ENCODE measurements at regions not wholly inside any gene's neighbourhood (a gene's known extent, or its start where the extent isn't known, plus 50 kb on each side); places are given as distances from the start of the nearest gene placed in this dataset.

GRCh38 chr18:4986677-4987076 is 210.4 kb downstream of the AKAIN1 start:
- H3K4me3 ChIP-seq: no peak overlapping the region
- TF ChIP-seq KDM2B (CRISPR knock-in tag; IDR thresholded peaks at IDR 0.05): no peak
- no peaks in the 10 kb centered on the region for H3K4me1 ChIP-seq (replicated peaks in 1 of 2; ENCODE audit: control insufficient read depth in 2 of 2, insufficient read depth in 2 of 2, low read length in 2 of 2)
- no peak overlapping the region for H3K27ac ChIP-seq (ENCODE audit: extremely low read depth, low read depth, low read length)
- BruUV-seq (replicated peaks): no TSS peak
- CTCF ChIA-PET (ENCODE audit: low intra/inter-chr PET ratio): no interaction called here
- WGBS (ENCODE audit: insufficient coverage, low coverage, missing lambda C conversion rate): 2% methylated on average over 6 of the region's 6 CpGs
- no peak overlapping the region for H3K4me2 ChIP-seq (ENCODE audit: insufficient read depth, low read length)
- H2AFZ ChIP-seq (ENCODE audit: low read depth, low read length): no peak overlapping the region
- intact Hi-C loops (cut with micrococcal nuclease) (no loop called here), in situ Hi-C loops (cut with MboI) (no loop called here)
- ATAC-seq: no peak
- POLR2A ChIA-PET: interaction anchor here (0.5 to 1.3 kb wide), 4 partner anchors 9 to 850 kb away, joined by 3 read pairs; no protein-coding TSS in a partner anchor
- H3K36me3 ChIP-seq (ENCODE audit: control insufficient read depth, insufficient read depth, low read length): no peaks in the 10 kb centered on the region
- no peaks in the 10 kb centered on the region for H3K79me2 ChIP-seq (ENCODE audit: control insufficient read depth, insufficient read depth, low read length)
- H3K9me3 ChIP-seq (replicated peaks; ENCODE audit: control insufficient read depth, insufficient read depth, low read depth, low read length): peaks cover 2% of the 10 kb centered on the region; the same call in 1 of the 2 replicates
- H3K9ac ChIP-seq (ENCODE audit: insufficient read depth in 1 of 2, low read depth in 2 of 2, low read length in 2 of 2): no peak overlapping the region
- no peaks in the 10 kb centered on the region for H3K9me1 ChIP-seq (ENCODE audit: control insufficient read depth, insufficient read depth, low read length)
- FAIRE-seq: no peak
- no peaks in the 10 kb centered on the region for H4K20me1 ChIP-seq (replicated peaks; ENCODE audit: control insufficient read depth, insufficient read depth, low read length)
- DNase-seq (ENCODE audit: extremely low read depth in 1 of 4, low spot score in 3 of 4): no peak
- H3K27me3 ChIP-seq (ENCODE audit: control insufficient read depth in 2 of 2, insufficient read depth in 2 of 2, low read length in 2 of 2): no peaks in the 10 kb centered on the region

- DNase-seq (ENCODE audit: extremely low read depth in 1 of 4, low spot score in 3 of 4): no peak
- H3K27me3 ChIP-seq (ENCODE audit: control insufficient read depth in 2 of 2, insufficient read depth in 2 of 2, low read length in 2 of 2): no peaks in the 10 kb centered on the region
- no peaks in the 10 kb centered on the region for H3K9me1 ChIP-seq (ENCODE audit: control insufficient read depth, insufficient read depth, low read length)
- CTCF ChIA-PET (ENCODE audit: low intra/inter-chr PET ratio): no interaction called here
- H2AFZ ChIP-seq (ENCODE audit: low read depth, low read length): no peak overlapping the region
- POLR2A ChIA-PET: interaction anchor here (1.3 kb wide), 1 partner anchor 9 kb away, joined by 3 read pairs; no protein-coding TSS in a partner anchor
- H3K36me3 ChIP-seq (ENCODE audit: control insufficient read depth, insufficient read depth, low read length): no peaks in the 10 kb centered on the region
- BruUV-seq (replicated peaks): no TSS peak
- ATAC-seq: no peak
- in situ Hi-C loops (cut with MboI) (no loop called here), intact Hi-C loops (cut with micrococcal nuclease) (no loop called here)
- H4K20me1 ChIP-seq (replicated peaks; ENCODE audit: control insufficient read depth, insufficient read depth, low read length): no peaks in the 10 kb centered on the region
- H3K4me3 ChIP-seq: no peak overlapping the region
- H3K4me1 ChIP-seq (replicated peaks in 1 of 2; ENCODE audit: control insufficient read depth in 2 of 2, insufficient read depth in 2 of 2, low read length in 2 of 2): no peaks in the 10 kb centered on the region
- no peaks in the 10 kb centered on the region for H3K79me2 ChIP-seq (ENCODE audit: control insufficient read depth, insufficient read depth, low read length)
- no peak overlapping the region for H3K4me2 ChIP-seq (ENCODE audit: insufficient read depth, low read length)
- H3K9ac ChIP-seq (ENCODE audit: insufficient read depth in 1 of 2, low read depth in 2 of 2, low read length in 2 of 2): no peak overlapping the region
- no peak overlapping the region for H3K27ac ChIP-seq (ENCODE audit: extremely low read depth, low read depth, low read length)
- TF ChIP-seq MAFG (tag; conservative IDR thresholded peaks at IDR 0.05): no peak
- no peak for TF ChIP-seq ZNF518B (CRISPR knock-in tag; IDR thresholded peaks at IDR 0.05)
- TF ChIP-seq LARP7 (IDR thresholded peaks at IDR 0.05): no peak
- no peak for TF ChIP-seq ZNF699 (CRISPR knock-in tag; IDR thresholded peaks at IDR 0.05; ENCODE audit: insufficient replicate concordance)
- H3K9me3 ChIP-seq (replicated peaks; ENCODE audit: control insufficient read depth, insufficient read depth, low read depth, low read length): 0 out of 2 replicates have a peak, but pooled peaks cover 2% of the 10 kb centered on the region
- FAIRE-seq: no peak
Observed at GRCh38 chr18:4986066-4986465, 211.0 kb downstream of the AKAIN1 start.
